ENCODE measurements at regions not wholly inside any gene's neighbourhood (a gene's known extent, or its start where the extent isn't known, plus 50 kb on each side); places are given as distances from the start of the nearest gene placed in this dataset.

- TF ChIP-seq, protein P1, sequence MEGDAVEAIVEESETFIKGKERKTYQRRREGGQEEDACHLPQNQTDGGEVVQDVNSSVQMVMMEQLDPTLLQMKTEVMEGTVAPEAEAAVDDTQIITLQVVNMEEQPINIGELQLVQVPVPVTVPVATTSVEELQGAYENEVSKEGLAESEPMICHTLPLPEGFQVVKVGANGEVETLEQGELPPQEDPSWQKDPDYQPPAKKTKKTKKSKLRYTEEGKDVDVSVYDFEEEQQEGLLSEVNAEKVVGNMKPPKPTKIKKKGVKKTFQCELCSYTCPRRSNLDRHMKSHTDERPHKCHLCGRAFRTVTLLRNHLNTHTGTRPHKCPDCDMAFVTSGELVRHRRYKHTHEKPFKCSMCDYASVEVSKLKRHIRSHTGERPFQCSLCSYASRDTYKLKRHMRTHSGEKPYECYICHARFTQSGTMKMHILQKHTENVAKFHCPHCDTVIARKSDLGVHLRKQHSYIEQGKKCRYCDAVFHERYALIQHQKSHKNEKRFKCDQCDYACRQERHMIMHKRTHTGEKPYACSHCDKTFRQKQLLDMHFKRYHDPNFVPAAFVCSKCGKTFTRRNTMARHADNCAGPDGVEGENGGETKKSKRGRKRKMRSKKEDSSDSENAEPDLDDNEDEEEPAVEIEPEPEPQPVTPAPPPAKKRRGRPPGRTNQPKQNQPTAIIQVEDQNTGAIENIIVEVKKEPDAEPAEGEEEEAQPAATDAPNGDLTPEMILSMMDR (IDR thresholded peaks at IDR 0.05; ENCODE audit: low read depth, low read length) = no peak
- Histone ChIP-seq H3K27ac (ENCODE audit: low read depth, low read length) (no peak overlapping the region), H3K9me3 (ENCODE audit: control insufficient read depth, insufficient read depth, low read length) (no peaks in the 10 kb centered on the region), H3K4me3 (ENCODE audit: low read depth, low read length) (no peak overlapping the region), H3K27me3 (ENCODE audit: control insufficient read depth, insufficient read depth, low read length) (no peaks in the 10 kb centered on the region)
- ChIA-PET POLR2A (interaction anchor here (0.6 kb wide), 1 partner anchor 143 kb away, joined by 3 read pairs; no protein-coding TSS in a partner anchor), CTCF (interaction anchor here (1.3 to 1.4 kb wide), 2 partner anchors 30 to 170 kb away, joined by 3 to 4 read pairs; no protein-coding TSS in a partner anchor)
- DNase-seq (ENCODE audit: low read depth, low spot score) = no peak
Measured at GRCh38 chr3:132229641-132230040, 87.6 kb upstream of the ACP3 start.

GRCh38 chr3:132230156-132231000, 86.8 kb upstream of the ACP3 start:
- ChIA-PET CTCF (interaction anchor here (1.3 to 1.4 kb wide), 2 partner anchors 30 to 169 kb away, joined by 3 to 4 read pairs; no protein-coding TSS in a partner anchor), POLR2A (interaction anchor here (0.6 kb wide), 1 partner anchor 144 kb away, joined by 3 read pairs; no protein-coding TSS in a partner anchor)
- TF ChIP-seq, protein P1 (IDR thresholded peaks at IDR 0.05; ENCODE audit: low read depth, low read length) = no peak
- Histone ChIP-seq H3K27ac (ENCODE audit: low read depth, low read length) (no peak overlapping the region), H3K27me3 (ENCODE audit: control insufficient read depth, insufficient read depth, low read length) (no peaks in the 10 kb centered on the region), H3K4me3 (ENCODE audit: low read depth, low read length) (no peak overlapping the region), H3K9me3 (ENCODE audit: control insufficient read depth, insufficient read depth, low read length) (no peaks in the 10 kb centered on the region)
- no peak for DNase-seq (ENCODE audit: low read depth, low spot score)

DNA sequence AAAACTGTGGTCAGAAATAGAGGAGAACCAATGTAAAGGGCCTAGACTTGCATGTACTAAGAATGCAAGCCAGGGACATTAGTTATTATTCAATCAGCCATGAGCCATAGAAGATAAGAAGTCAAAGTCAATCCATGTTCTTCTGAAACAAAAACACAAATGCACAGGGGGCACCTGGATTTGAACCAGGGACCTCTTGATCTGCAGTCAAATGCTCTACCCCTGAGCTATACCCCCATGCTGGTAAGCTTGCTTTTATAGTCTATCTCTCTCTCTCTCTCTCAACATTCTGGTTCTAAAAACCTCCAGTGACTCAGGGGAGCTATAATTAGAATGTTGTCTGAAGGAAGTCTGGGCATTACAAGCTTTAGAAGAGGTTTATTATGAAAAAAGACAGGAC, 85.6 kb upstream of the ACP3 start:
- TF ChIP-seq, protein P1 (IDR thresholded peaks at IDR 0.05; ENCODE audit: low read depth, low read length) = no peak
- POLR2A ChIA-PET = interaction anchor here (0.6 kb wide), 1 partner anchor 274 kb away, joined by 3 read pairs; no protein-coding TSS in a partner anchor
- H3K4me3 ChIP-seq (ENCODE audit: low read depth, low read length) = no peak overlapping the region
- no peaks in the 10 kb centered on the region for H3K9me3 ChIP-seq (ENCODE audit: control insufficient read depth, insufficient read depth, low read length)
- no peak overlapping the region for H3K27ac ChIP-seq (ENCODE audit: low read depth, low read length)
- DNase-seq (ENCODE audit: low read depth, low spot score) = no peak
- CTCF ChIA-PET = interaction anchor here (1.3 kb wide), 1 partner anchor 14 kb away, joined by 3 read pairs; no protein-coding TSS in a partner anchor
- H3K27me3 ChIP-seq (ENCODE audit: control insufficient read depth, insufficient read depth, low read length) = no peaks in the 10 kb centered on the region

DNA sequence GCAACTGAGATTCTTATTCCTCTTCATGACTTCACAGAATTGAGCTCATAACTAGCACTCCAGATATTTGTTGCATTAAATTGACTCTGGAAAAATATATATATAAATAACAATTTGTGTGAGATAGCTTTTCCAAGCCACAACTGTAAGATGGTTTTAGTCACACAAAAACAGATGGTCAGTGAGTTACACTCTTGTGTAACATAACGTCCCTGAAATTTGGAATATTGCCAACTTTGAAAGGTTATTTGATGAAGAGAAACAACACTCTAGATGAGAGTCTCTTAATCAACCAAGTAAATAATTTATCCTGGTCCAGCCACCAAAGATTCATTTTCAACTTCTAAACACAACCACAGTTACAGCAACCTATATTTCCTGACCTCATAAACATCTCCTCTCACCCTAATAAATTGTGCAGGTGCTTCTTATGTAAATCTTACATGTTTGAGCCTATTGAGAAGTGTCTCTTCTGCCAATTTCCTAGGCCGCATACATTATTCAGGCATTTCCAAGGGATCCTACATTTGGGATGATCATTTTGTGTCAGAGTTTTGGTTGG, 84.9 kb upstream of the ACP3 start:
- TF ChIP-seq, protein P1 (IDR thresholded peaks at IDR 0.05; ENCODE audit: low read depth, low read length) = no peak
- no peak for DNase-seq (ENCODE audit: low read depth, low spot score)
- Histone ChIP-seq H3K27ac (ENCODE audit: low read depth, low read length) (no peak overlapping the region), H3K9me3 (ENCODE audit: control insufficient read depth, insufficient read depth, low read length) (no peaks in the 10 kb centered on the region), H3K4me3 (ENCODE audit: low read depth, low read length) (no peak overlapping the region), H3K27me3 (ENCODE audit: control insufficient read depth, insufficient read depth, low read length) (no peaks in the 10 kb centered on the region)
- ChIA-PET CTCF (interaction anchor here (1.3 kb wide), 1 partner anchor 13 kb away, joined by 3 read pairs; no protein-coding TSS in a partner anchor), POLR2A (no interaction called here)
